Osteoblast (primary cell): ENCODE measurements at regions not wholly inside any gene's neighbourhood (a gene's known extent, or its start where the extent isn't known, plus 50 kb on each side); places are given as distances from the start of the nearest gene placed in this dataset.

ENCODE experiments used
- DNase-seq: peaks from one replicate; pipeline ENCODE4 v3.0.0; 2011; ENCODE audit warnings: low spot score, mixed read lengths; ENCODE audit not compliant: insufficient read length; ENCODE audit errors: missing footprints
- H2AFZ ChIP-seq: 2 replicates; pipeline ENCODE4 v1.6.0; 2011; ENCODE audit warnings: mild to moderate bottlenecking, low read length
- H3K27ac ChIP-seq: 2 replicates; pipeline ENCODE4 v1.5.1; 2011; ENCODE audit warnings: mild to moderate bottlenecking, low read depth, low read length, moderate library complexity
- H3K27me3 ChIP-seq: 2 replicates; pipeline ENCODE4 v1.6.0; 2012; ENCODE audit warnings: mild to moderate bottlenecking, control low read depth, inconsistent platforms, low read length, moderate library complexity; ENCODE audit not compliant: insufficient read depth
- H3K36me3 ChIP-seq: 2 replicates; pipeline ENCODE4 v1.5.1; 2011; ENCODE audit warnings: mild to moderate bottlenecking, low read length, control low read depth, moderate library complexity; ENCODE audit not compliant: insufficient read depth
- H3K4me1 ChIP-seq: 2 replicates; pipeline ENCODE4 v1.5.1; 2011; ENCODE audit warnings: mild to moderate bottlenecking, low read length, control low read depth, moderate library complexity; ENCODE audit not compliant: insufficient read depth
- H3K4me2 ChIP-seq: 2 replicates; pipeline ENCODE4 v1.6.0; 2011; ENCODE audit warnings: mild to moderate bottlenecking, low read length; ENCODE audit not compliant: insufficient read depth
- H3K4me3 ChIP-seq: fragments of 200-600 bp; sonication (generic); 3 replicates; pipeline ENCODE4 v1.5.1; 2012; ENCODE audit warnings: mild to moderate bottlenecking, low read length, inconsistent platforms; ENCODE audit not compliant: insufficient read depth
- H3K79me2 ChIP-seq: 2 replicates; pipeline ENCODE4 v1.6.0; 2012; ENCODE audit warnings: mild to moderate bottlenecking, low read length, control low read depth, inconsistent platforms; ENCODE audit not compliant: insufficient read depth
- H3K9me3 ChIP-seq: 2 replicates; pipeline ENCODE4 v1.5.1; 2011; ENCODE audit warnings: low read depth, low read length, control low read depth
- H4K20me1 ChIP-seq: 2 replicates; pipeline ENCODE4 v1.6.0; 2012; ENCODE audit warnings: mild to moderate bottlenecking, low read length, control low read depth; ENCODE audit not compliant: insufficient read depth
- CTCF ChIP-seq: IDR thresholded peaks from 2 replicates; pipeline ENCODE4 v1.5.1; 2011; ENCODE audit warnings: mild to moderate bottlenecking, low read depth, low read length, moderate library complexity; ENCODE audit errors: extremely low read depth

GRCh38 chr10:71077796-71078453 is 134.4 kb upstream of the UNC5B start:
- no peaks in the 10 kb centered on the region for H3K9me3 ChIP-seq
- no peak overlapping the region for H3K27ac ChIP-seq
- H3K4me1 ChIP-seq: no peaks in the 10 kb centered on the region
- H2AFZ ChIP-seq: no peak overlapping the region
- H3K36me3 ChIP-seq: no peaks in the 10 kb centered on the region
- H4K20me1 ChIP-seq: no peaks in the 10 kb centered on the region
- peak; percentile 49 for DNase-seq
- TF ChIP-seq CTCF: no peak
- no peak overlapping the region for H3K4me3 ChIP-seq
- no peaks in the 10 kb centered on the region for H3K79me2 ChIP-seq
- H3K27me3 ChIP-seq: peaks cover 14% of the 10 kb centered on the region
- H3K4me2 ChIP-seq: no peak overlapping the region

- no peaks in the 10 kb centered on the region for H3K4me1 ChIP-seq
- H3K27ac ChIP-seq: no peak overlapping the region
- no peaks in the 10 kb centered on the region for H3K36me3 ChIP-seq
- no peak overlapping the region for H2AFZ ChIP-seq
- no peaks in the 10 kb centered on the region for H3K79me2 ChIP-seq
- H4K20me1 ChIP-seq: no peaks in the 10 kb centered on the region
- no peaks in the 10 kb centered on the region for H3K9me3 ChIP-seq
- H3K4me3 ChIP-seq: no peak overlapping the region
- peaks cover 18% of the 10 kb centered on the region for H3K27me3 ChIP-seq
- no peak for TF ChIP-seq CTCF
- H3K4me2 ChIP-seq: no peak overlapping the region
- peak; percentile 11 for DNase-seq
Observed at GRCh38 chr10:71078454-71079145, 133.8 kb upstream of the UNC5B start.

GRCh38 chr10:71079761-71080380 is 132.5 kb upstream of the UNC5B start:
- no peak overlapping the region for H3K27ac ChIP-seq

More at GRCh38 chr10:71079761-71080380, 132.5 kb upstream of the UNC5B start:
- Histone ChIP-seq H2AFZ (no peak overlapping the region), H3K4me2 (no peak overlapping the region), H3K79me2 (no peaks in the 10 kb centered on the region), H3K4me1 (no peaks in the 10 kb centered on the region), H3K27me3 (peaks cover 15% of the 10 kb centered on the region), H4K20me1 (no peaks in the 10 kb centered on the region), H3K9me3 (no peaks in the 10 kb centered on the region), H3K36me3 (no peaks in the 10 kb centered on the region), H3K4me3 (no peak overlapping the region)
- no peak for TF ChIP-seq CTCF
- DNase-seq: peak; percentile 37
